ENCODE measurements at regions not wholly inside any gene's neighbourhood (a gene's known extent, or its start where the extent isn't known, plus 50 kb on each side); places are given as distances from the start of the nearest gene placed in this dataset.

DNA sequence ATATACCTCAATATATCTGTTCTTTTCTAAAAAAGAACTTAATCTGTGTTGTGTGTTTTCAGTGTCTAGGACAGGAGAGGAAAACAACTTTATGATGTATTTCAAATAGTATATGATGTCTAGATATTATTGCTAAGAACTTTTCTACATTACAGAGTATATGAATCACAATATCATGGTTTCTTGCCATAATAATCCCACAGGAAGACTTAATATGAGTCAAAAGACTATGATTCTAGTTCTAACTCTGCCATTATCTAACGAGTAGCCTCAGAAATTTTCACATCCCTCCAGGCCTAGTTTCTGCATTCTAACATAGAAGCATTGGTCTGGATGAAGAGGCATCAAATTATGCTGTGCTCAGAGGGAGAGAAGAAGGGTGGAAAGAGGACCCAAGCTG is 107.7 kb upstream of the SPRED1 start:
- Histone ChIP-seq H3K4me1 (ENCODE audit: insufficient read depth) (no peaks in the 10 kb centered on the region), H3K4me3 (no peak overlapping the region), H3K9me3 (no peaks in the 10 kb centered on the region), H3K27ac (no peak overlapping the region), H3K36me3 (no peaks in the 10 kb centered on the region), H3K27me3 (no peaks in the 10 kb centered on the region)
- WGBS, 3 donors, result 73 to 80% (median 79%) methylated on average over 1 of the region's 1 CpG
- intact Hi-C loops (cut with DNase I), result no loop called here
- no peak for TF ChIP-seq EP300 (IDR thresholded peaks at IDR 0.05)
- TF ChIP-seq CTCF (IDR thresholded peaks at IDR 0.05), result no peak
- TF ChIP-seq POLR2A (IDR thresholded peaks at IDR 0.05), result no peak
- no peak for DNase-seq

DNA sequence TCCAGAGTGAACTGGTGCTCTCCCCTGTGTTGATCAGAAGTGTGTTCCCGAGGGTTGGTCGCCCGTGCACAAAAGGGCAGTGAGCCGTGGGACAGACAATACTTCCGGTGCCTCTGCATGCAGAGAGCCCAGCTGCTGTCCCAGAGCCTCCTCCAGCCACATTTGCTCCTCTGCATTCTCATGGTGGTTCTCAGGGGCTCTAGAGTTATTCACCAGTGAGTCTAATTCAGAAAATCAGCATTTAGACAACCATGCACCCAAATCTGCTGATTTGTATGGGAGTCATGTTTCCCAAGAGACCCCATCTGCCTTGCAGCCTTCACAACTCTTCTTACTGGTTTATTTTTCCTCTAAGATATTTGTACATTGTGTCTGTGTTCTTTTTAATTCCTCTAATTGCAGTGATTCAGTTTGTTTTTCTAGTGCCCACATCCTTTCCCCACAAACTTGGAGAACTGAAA is 107.0 kb upstream of the SPRED1 start:
- 79 to 83% (median 80%) methylated on average over 5 of the region's 5 CpGs for WGBS, 3 donors
- TF ChIP-seq EP300 (IDR thresholded peaks at IDR 0.05) (no peak), CTCF (IDR thresholded peaks at IDR 0.05) (no peak), POLR2A (IDR thresholded peaks at IDR 0.05) (no peak)

GRCh38 chr15:38147246-38147645 is 105.4 kb upstream of the SPRED1 start:
- H3K27ac ChIP-seq, result no peak overlapping the region
- intact Hi-C loops (cut with DNase I), result no loop called here
- no peaks in the 10 kb centered on the region for H3K36me3 ChIP-seq
- 56 to 76% (median 62%) methylated on average over 2 of the region's 2 CpGs for WGBS, 3 donors
- no peak overlapping the region for H3K4me3 ChIP-seq
- TF ChIP-seq CTCF (IDR thresholded peaks at IDR 0.05) (no peak), EP300 (IDR thresholded peaks at IDR 0.05) (no peak), POLR2A (IDR thresholded peaks at IDR 0.05) (no peak)
- no peak for DNase-seq
- no peaks in the 10 kb centered on the region for H3K4me1 ChIP-seq (ENCODE audit: insufficient read depth)
- H3K27me3 ChIP-seq, result no peaks in the 10 kb centered on the region
- H3K9me3 ChIP-seq, result no peaks in the 10 kb centered on the region

More for the DNA sequence above, 107.0 kb upstream of the SPRED1 start:
- no peak overlapping the region for H3K27ac ChIP-seq
- no peak for DNase-seq
- H3K4me1 ChIP-seq (ENCODE audit: insufficient read depth), result no peaks in the 10 kb centered on the region
- no peaks in the 10 kb centered on the region for H3K27me3 ChIP-seq
- intact Hi-C loops (cut with DNase I), result no loop called here
- H3K9me3 ChIP-seq, result no peaks in the 10 kb centered on the region
- no peaks in the 10 kb centered on the region for H3K36me3 ChIP-seq
- no peak overlapping the region for H3K4me3 ChIP-seq

DNA sequence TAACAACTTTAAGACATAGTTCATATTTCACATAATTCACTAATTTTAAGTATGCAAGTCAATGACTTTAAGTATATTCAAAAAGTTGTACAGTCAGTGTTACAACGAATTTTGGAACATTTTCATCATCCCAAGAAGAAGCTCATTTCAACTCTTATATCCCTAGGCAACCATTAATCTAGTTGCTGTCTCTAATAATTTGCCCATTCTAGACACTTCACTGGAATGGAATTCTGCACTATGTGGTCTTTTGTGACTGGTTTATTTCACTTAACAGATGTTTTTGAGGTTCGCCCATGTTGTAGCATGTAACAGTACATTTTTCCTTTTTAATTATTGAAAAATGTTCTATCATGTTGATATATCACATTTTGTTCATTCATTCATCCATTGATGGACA is 104.2 kb upstream of the SPRED1 start:
- H3K9me3 ChIP-seq, result no peaks in the 10 kb centered on the region
- no peak overlapping the region for H3K27ac ChIP-seq
- intact Hi-C loops (cut with DNase I), result no loop called here
- no peak overlapping the region for H3K4me3 ChIP-seq
- H3K36me3 ChIP-seq, result no peaks in the 10 kb centered on the region
- no peaks in the 10 kb centered on the region for H3K4me1 ChIP-seq (ENCODE audit: insufficient read depth)
- no peak for DNase-seq
- TF ChIP-seq CTCF (IDR thresholded peaks at IDR 0.05) (no peak), EP300 (IDR thresholded peaks at IDR 0.05) (no peak), POLR2A (IDR thresholded peaks at IDR 0.05) (no peak)
- 80 to 88% (median 85%) methylated on average over 2 of the region's 2 CpGs for WGBS, 3 donors
- H3K27me3 ChIP-seq, result no peaks in the 10 kb centered on the region

GRCh38 chr15:38149315-38149714 is 103.3 kb upstream of the SPRED1 start:
- no peak overlapping the region for H3K4me3 ChIP-seq
- no peak for DNase-seq
- no peak overlapping the region for H3K27ac ChIP-seq
- no peaks in the 10 kb centered on the region for H3K9me3 ChIP-seq
- no peaks in the 10 kb centered on the region for H3K36me3 ChIP-seq
- intact Hi-C loops (cut with DNase I), result no loop called here
- TF ChIP-seq EP300 (IDR thresholded peaks at IDR 0.05) (no peak), POLR2A (IDR thresholded peaks at IDR 0.05) (no peak), CTCF (IDR thresholded peaks at IDR 0.05) (no peak)
- no peaks in the 10 kb centered on the region for H3K4me1 ChIP-seq (ENCODE audit: insufficient read depth)
- no peaks in the 10 kb centered on the region for H3K27me3 ChIP-seq
- WGBS, 3 donors, result 61 to 64% (median 62%) methylated on average over 4 of the region's 4 CpGs

Data from ovary (tissue), 7 donors.